ENCODE measurements at regions not wholly inside any gene's neighbourhood (a gene's known extent, or its start where the extent isn't known, plus 50 kb on each side); places are given as distances from the start of the nearest gene placed in this dataset.
A peak's percentile ranks its signal among the peaks of the same experiment; 100 is the strongest.

DNA sequence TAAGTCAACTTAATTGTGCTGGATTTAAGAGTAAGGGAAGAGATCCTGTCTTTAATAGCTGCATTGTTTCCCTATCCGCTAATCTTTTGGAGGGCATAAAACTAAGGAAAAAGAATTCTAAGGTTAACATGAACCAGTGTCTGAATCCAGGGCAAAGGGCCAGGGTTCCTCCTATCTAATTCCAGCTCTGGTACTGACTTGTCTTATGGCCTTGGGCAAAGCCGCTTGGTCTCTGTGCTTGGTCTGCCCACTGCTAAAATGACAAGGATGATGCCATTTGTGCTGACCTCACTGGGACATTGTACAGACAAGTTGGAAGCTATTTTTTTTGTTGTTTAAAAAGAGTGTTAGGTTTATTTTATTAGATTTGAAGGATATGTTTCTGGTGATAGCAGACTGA is 334.7 kb upstream of the PIK3R1 start:
- no peak for TF ChIP-seq SP3 (tag by site-specific recombination; IDR thresholded peaks at IDR 0.05)
- TF ChIP-seq, protein P1, sequence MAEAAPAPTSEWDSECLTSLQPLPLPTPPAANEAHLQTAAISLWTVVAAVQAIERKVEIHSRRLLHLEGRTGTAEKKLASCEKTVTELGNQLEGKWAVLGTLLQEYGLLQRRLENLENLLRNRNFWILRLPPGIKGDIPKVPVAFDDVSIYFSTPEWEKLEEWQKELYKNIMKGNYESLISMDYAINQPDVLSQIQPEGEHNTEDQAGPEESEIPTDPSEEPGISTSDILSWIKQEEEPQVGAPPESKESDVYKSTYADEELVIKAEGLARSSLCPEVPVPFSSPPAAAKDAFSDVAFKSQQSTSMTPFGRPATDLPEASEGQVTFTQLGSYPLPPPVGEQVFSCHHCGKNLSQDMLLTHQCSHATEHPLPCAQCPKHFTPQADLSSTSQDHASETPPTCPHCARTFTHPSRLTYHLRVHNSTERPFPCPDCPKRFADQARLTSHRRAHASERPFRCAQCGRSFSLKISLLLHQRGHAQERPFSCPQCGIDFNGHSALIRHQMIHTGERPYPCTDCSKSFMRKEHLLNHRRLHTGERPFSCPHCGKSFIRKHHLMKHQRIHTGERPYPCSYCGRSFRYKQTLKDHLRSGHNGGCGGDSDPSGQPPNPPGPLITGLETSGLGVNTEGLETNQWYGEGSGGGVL (tag by site-specific recombination; IDR thresholded peaks at IDR 0.05) = no peak
- TF ChIP-seq ZNF175 (tag by site-specific recombination; IDR thresholded peaks at IDR 0.05) = no peak
- no peak for TF ChIP-seq GLI4 (tag by site-specific recombination; IDR thresholded peaks at IDR 0.05)
- TF ChIP-seq, protein P2, sequence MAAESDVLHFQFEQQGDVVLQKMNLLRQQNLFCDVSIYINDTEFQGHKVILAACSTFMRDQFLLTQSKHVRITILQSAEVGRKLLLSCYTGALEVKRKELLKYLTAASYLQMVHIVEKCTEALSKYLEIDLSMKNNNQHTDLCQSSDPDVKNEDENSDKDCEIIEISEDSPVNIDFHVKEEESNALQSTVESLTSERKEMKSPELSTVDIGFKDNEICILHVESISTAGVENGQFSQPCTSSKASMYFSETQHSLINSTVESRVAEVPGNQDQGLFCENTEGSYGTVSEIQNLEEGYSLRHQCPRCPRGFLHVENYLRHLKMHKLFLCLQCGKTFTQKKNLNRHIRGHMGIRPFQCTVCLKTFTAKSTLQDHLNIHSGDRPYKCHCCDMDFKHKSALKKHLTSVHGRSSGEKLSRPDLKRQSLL (tag by site-specific recombination; IDR thresholded peaks at IDR 0.05) = no peak
- no peak for TF ChIP-seq ZSCAN16 (tag by site-specific recombination; IDR thresholded peaks at IDR 0.05)
- no peak for TF ChIP-seq ZNF544 (tag by site-specific recombination; IDR thresholded peaks at IDR 0.05)
- no peak for TF ChIP-seq ZNF558 (tag by site-specific recombination; IDR thresholded peaks at IDR 0.05)
- no peak for TF ChIP-seq ZNF561 (tag by site-specific recombination; IDR thresholded peaks at IDR 0.05; ENCODE audit: borderline replicate concordance)
- TF ChIP-seq GLIS1 (tag by site-specific recombination; IDR thresholded peaks at IDR 0.05) = no peak
- TF ChIP-seq ZNF114 (tag by site-specific recombination; IDR thresholded peaks at IDR 0.05) = no peak

DNA sequence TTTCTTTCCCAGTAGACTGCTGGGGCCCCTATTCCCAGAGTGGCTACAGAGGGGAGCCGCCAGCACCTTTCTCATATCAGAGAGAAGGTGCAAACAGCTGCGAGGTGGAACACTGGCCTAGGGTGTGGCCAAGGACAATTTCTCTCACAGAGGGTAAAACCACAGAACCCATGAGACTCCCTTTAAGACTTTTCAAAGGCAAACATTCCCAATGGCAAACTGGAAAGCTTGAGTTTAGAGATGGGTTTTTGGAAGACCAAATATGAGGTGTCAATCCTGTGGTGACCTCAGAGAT is 335.1 kb upstream of the PIK3R1 start:
- no peak overlapping the region for H3K4me3 ChIP-seq (ENCODE audit: low read depth, low read length)
- H3K4me1 ChIP-seq (ENCODE audit: control insufficient read depth, insufficient read depth, low read length) = peaks cover 13% of the 10 kb centered on the region
- no peaks in the 10 kb centered on the region for H3K36me3 ChIP-seq (ENCODE audit: control insufficient read depth in 2 of 2, insufficient read depth in 1 of 2, low read length in 2 of 2)
- H3K27ac ChIP-seq (ENCODE audit: extremely low read depth, low read depth, low read length) = no peak overlapping the region; the same call in 1 of the 2 replicates
- no peaks in the 10 kb centered on the region for H3K9me3 ChIP-seq (ENCODE audit: control insufficient read depth, insufficient read depth, low read depth, low read length)
- ChIA-PET POLR2A (no interaction called here), CTCF (interaction anchor here (0.6 to 1.1 kb wide), 3 partner anchors 405 to 1208 kb away, joined by 3 read pairs; no protein-coding TSS in a partner anchor)
- TF ChIP-seq, protein P3, sequence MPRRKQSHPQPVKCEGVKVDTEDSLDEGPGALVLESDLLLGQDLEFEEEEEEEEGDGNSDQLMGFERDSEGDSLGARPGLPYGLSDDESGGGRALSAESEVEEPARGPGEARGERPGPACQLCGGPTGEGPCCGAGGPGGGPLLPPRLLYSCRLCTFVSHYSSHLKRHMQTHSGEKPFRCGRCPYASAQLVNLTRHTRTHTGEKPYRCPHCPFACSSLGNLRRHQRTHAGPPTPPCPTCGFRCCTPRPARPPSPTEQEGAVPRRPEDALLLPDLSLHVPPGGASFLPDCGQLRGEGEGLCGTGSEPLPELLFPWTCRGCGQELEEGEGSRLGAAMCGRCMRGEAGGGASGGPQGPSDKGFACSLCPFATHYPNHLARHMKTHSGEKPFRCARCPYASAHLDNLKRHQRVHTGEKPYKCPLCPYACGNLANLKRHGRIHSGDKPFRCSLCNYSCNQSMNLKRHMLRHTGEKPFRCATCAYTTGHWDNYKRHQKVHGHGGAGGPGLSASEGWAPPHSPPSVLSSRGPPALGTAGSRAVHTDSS (tag by site-specific recombination; IDR thresholded peaks at IDR 0.05) = no peak
- TF ChIP-seq ZBTB21 (tag by site-specific recombination; IDR thresholded peaks at IDR 0.05) = no peak
- TF ChIP-seq ZNF560 (tag by site-specific recombination; IDR thresholded peaks at IDR 0.05; ENCODE audit: borderline replicate concordance) = no peak
- TF ChIP-seq KLF16 (tag by site-specific recombination; IDR thresholded peaks at IDR 0.05) = no peak
- no peak for TF ChIP-seq ZNF223 (tag by site-specific recombination; IDR thresholded peaks at IDR 0.05)
- no peak for TF ChIP-seq ZNF221 (tag by site-specific recombination; IDR thresholded peaks at IDR 0.05; ENCODE audit: borderline replicate concordance)

More for the DNA sequence above, 334.7 kb upstream of the PIK3R1 start:
- H3K27ac ChIP-seq (ENCODE audit: extremely low read depth, low read depth, low read length) = no peak overlapping the region
- peaks cover 13% of the 10 kb centered on the region for H3K4me1 ChIP-seq (ENCODE audit: control insufficient read depth, insufficient read depth, low read length)
- POLR2A ChIA-PET = no interaction called here
- H3K36me3 ChIP-seq (ENCODE audit: control insufficient read depth in 2 of 2, insufficient read depth in 1 of 2, low read length in 2 of 2) = no peaks in the 10 kb centered on the region
- H3K4me3 ChIP-seq (ENCODE audit: low read depth, low read length) = no peak overlapping the region
- CTCF ChIA-PET = interaction anchor here (0.6 to 1.1 kb wide), 3 partner anchors 405 to 1209 kb away, joined by 3 read pairs; no protein-coding TSS in a partner anchor
- no peaks in the 10 kb centered on the region for H3K9me3 ChIP-seq (ENCODE audit: control insufficient read depth, insufficient read depth, low read depth, low read length)

GRCh38 chr5:67879620-67880510 is 335.7 kb upstream of the PIK3R1 start:
- no peak overlapping the region for H3K4me3 ChIP-seq (ENCODE audit: low read depth, low read length)
- peaks cover 13% of the 10 kb centered on the region for H3K4me1 ChIP-seq (ENCODE audit: control insufficient read depth, insufficient read depth, low read length)
- no peaks in the 10 kb centered on the region for H3K9me3 ChIP-seq (ENCODE audit: control insufficient read depth, insufficient read depth, low read depth, low read length)
- ChIA-PET CTCF (interaction anchor here (1.1 kb wide), 1 partner anchor 633 kb away, joined by 3 read pairs; no protein-coding TSS in a partner anchor), POLR2A (no interaction called here)
- no peaks in the 10 kb centered on the region for H3K36me3 ChIP-seq (ENCODE audit: control insufficient read depth in 2 of 2, insufficient read depth in 1 of 2, low read length in 2 of 2)
- H3K27ac ChIP-seq (ENCODE audit: extremely low read depth, low read depth, low read length) = no peak overlapping the region; the same call in 1 of the 2 replicates
- TF ChIP-seq ZNF692 (tag by site-specific recombination; IDR thresholded peaks at IDR 0.05) (0 out of 2 replicates have a peak, but pooled peaks have one; percentile 20), ZXDB (tag by site-specific recombination; IDR thresholded peaks at IDR 0.05) (peak; percentile 19; the same call in 1 of the 2 replicates), ZNF843 (tag by site-specific recombination; IDR thresholded peaks at IDR 0.05) (peak; percentile 32; the same call in 1 of the 2 replicates), ZNF561 (tag by site-specific recombination; IDR thresholded peaks at IDR 0.05; ENCODE audit: borderline replicate concordance) (no peak)
- TF ChIP-seq, protein P4, sequence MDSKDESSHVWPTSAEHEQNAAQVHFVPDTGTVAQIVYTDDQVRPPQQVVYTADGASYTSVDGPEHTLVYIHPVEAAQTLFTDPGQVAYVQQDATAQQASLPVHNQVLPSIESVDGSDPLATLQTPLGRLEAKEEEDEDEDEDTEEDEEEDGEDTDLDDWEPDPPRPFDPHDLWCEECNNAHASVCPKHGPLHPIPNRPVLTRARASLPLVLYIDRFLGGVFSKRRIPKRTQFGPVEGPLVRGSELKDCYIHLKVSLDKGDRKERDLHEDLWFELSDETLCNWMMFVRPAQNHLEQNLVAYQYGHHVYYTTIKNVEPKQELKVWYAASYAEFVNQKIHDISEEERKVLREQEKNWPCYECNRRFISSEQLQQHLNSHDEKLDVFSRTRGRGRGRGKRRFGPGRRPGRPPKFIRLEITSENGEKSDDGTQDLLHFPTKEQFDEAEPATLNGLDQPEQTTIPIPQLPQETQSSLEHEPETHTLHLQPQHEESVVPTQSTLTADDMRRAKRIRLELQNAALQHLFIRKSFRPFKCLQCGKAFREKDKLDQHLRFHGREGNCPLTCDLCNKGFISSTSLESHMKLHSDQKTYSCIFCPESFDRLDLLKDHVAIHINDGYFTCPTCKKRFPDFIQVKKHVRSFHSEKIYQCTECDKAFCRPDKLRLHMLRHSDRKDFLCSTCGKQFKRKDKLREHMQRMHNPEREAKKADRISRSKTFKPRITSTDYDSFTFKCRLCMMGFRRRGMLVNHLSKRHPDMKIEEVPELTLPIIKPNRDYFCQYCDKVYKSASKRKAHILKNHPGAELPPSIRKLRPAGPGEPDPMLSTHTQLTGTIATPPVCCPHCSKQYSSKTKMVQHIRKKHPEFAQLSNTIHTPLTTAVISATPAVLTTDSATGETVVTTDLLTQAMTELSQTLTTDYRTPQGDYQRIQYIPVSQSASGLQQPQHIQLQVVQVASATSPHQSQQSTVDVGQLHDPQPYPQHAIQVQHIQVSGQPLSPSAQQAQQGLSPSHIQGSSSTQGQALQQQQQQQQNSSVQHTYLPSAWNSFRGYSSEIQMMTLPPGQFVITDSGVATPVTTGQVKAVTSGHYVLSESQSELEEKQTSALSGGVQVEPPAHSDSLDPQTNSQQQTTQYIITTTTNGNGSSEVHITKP (tag by site-specific recombination; IDR thresholded peaks at IDR 0.05) = no peak

Measured in HEK293 (cell line).